Progenitor cell of endocrine pancreas (in vitro differentiated cells): ENCODE measurements at regions not wholly inside any gene's neighbourhood (a gene's known extent, or its start where the extent isn't known, plus 50 kb on each side); places are given as distances from the start of the nearest gene placed in this dataset.

Experiments used
- DNase-seq: peaks from one replicate; pipeline ENCODE4 v3.0.0; 2021; ENCODE audit warnings: low spot score; ENCODE audit not compliant: unreplicated experiment
- H3K27ac Mint-ChIP-seq: 2 replicates; pipeline ENCODE4 v1.8.0; 2021; ENCODE audit warnings: mild to moderate bottlenecking, moderate library complexity, mixed read lengths
- H3K27me3 Mint-ChIP-seq: 2 replicates; pipeline ENCODE4 v1.8.0; 2021; ENCODE audit warnings: mixed read lengths
- H3K36me3 Mint-ChIP-seq: 2 replicates; pipeline ENCODE4 v1.8.0; 2022; ENCODE audit warnings: mixed read lengths; ENCODE audit not compliant: insufficient read depth
- H3K4me1 Mint-ChIP-seq: 2 replicates; pipeline ENCODE4 v1.8.0; 2021; ENCODE audit warnings: low read depth, mixed read lengths
- H3K4me3 Mint-ChIP-seq: 2 replicates; pipeline ENCODE4 v1.8.0; 2021; ENCODE audit warnings: low read depth, mild to moderate bottlenecking, moderate library complexity, mixed read lengths
- H3K9me3 Mint-ChIP-seq: 2 replicates; pipeline ENCODE4 v1.8.0; 2021; ENCODE audit warnings: low read depth, mixed read lengths
- CTCF ChIP-seq: fragments of 200-600 bp; sonication (generic); IDR thresholded peaks from one replicate; pipeline ENCODE4 v1.5.0; 2021; ENCODE audit warnings: antibody characterized with exemption, mild to moderate bottlenecking; ENCODE audit not compliant: unreplicated experiment

GRCh38 chr20:4490606-4491280 lies 195.5 kb upstream of the PRNP start:
- Mint-ChIP-seq H3K9me3 (no peaks in the 10 kb centered on the region), H3K27me3 (no peaks in the 10 kb centered on the region), H3K4me3 (no peak overlapping the region), H3K27ac (no peak overlapping the region), H3K4me1 (no peaks in the 10 kb centered on the region), H3K36me3 (no peaks in the 10 kb centered on the region)
- TF ChIP-seq CTCF = no peak
- no peak for DNase-seq

- Mint-ChIP-seq H3K4me1 (no peaks in the 10 kb centered on the region), H3K4me3 (no peak overlapping the region), H3K9me3 (no peaks in the 10 kb centered on the region), H3K36me3 (no peaks in the 10 kb centered on the region), H3K27ac (no peak overlapping the region), H3K27me3 (no peaks in the 10 kb centered on the region)
- no peak for TF ChIP-seq CTCF
- DNase-seq = no peak
These were observed 196.2 kb upstream of the PRNP start for GRCh38 chr20:4490045-4490444.

- no peak overlapping the region for H3K27ac Mint-ChIP-seq
- H3K4me1 Mint-ChIP-seq = no peaks in the 10 kb centered on the region
- H3K4me3 Mint-ChIP-seq = no peak overlapping the region
- no peaks in the 10 kb centered on the region for H3K27me3 Mint-ChIP-seq
- H3K36me3 Mint-ChIP-seq = no peaks in the 10 kb centered on the region
- H3K9me3 Mint-ChIP-seq = no peaks in the 10 kb centered on the region
- no peak for DNase-seq
- TF ChIP-seq CTCF = no peak
These were observed 197.6 kb upstream of the PRNP start for GRCh38 chr20:4488407-4489339.

- DNase-seq = no peak
- Mint-ChIP-seq H3K4me3 (no peak overlapping the region), H3K27me3 (no peaks in the 10 kb centered on the region), H3K4me1 (no peaks in the 10 kb centered on the region), H3K36me3 (no peaks in the 10 kb centered on the region), H3K27ac (no peak overlapping the region), H3K9me3 (no peaks in the 10 kb centered on the region)
- TF ChIP-seq CTCF = no peak
These were observed 201.8 kb upstream of the PRNP start for GRCh38 chr20:4484379-4484997.

GRCh38 chr20:4483961-4484360 lies 202.3 kb upstream of the PRNP start:
- H3K36me3 Mint-ChIP-seq = no peaks in the 10 kb centered on the region
- no peaks in the 10 kb centered on the region for H3K27me3 Mint-ChIP-seq
- H3K4me3 Mint-ChIP-seq = no peak overlapping the region
- no peaks in the 10 kb centered on the region for H3K4me1 Mint-ChIP-seq
- no peaks in the 10 kb centered on the region for H3K9me3 Mint-ChIP-seq
- H3K27ac Mint-ChIP-seq = no peak overlapping the region
- DNase-seq = no peak
- no peak for TF ChIP-seq CTCF
